SK-N-MC (cell line): ENCODE measurements at regions not wholly inside any gene's neighbourhood (a gene's known extent, or its start where the extent isn't known, plus 50 kb on each side); places are given as distances from the start of the nearest gene placed in this dataset.
"Not testable (repeated sequence)": the region's sequence is repeated elsewhere in the genome, so short reads cannot be mapped to it uniquely, and the experiment has no call there.

Experiments used
- EZH2 ChIP-seq: fragments of 200-600 bp; sonication (generic); IDR thresholded peaks from one replicate; pipeline ENCODE4 v1.6.1; 2017; ENCODE audit warnings: antibody characterized with exemption
- POLR2AphosphoS5 ChIP-seq: IDR thresholded peaks from 2 replicates; pipeline ENCODE4 v1.6.1; 2012; ENCODE audit warnings: mild to moderate bottlenecking, low read depth, low read length, borderline replicate concordance

GRCh38 chr4:33740871-33741270 lies 2503.4 kb downstream of the ARAP2 start:
- not testable (repeated sequence) for TF ChIP-seq POLR2AphosphoS5, EZH2
